HG03378 (cell line): ENCODE measurements at regions not wholly inside any gene's neighbourhood (a gene's known extent, or its start where the extent isn't known, plus 50 kb on each side); places are given as distances from the start of the nearest gene placed in this dataset.
"Not testable (repeated sequence)": the region's sequence is repeated elsewhere in the genome, so short reads cannot be mapped to it uniquely, and the experiment has no call there.

Source experiments
- ATAC-seq: cut with Tn5 transposase; IDR thresholded peaks from one replicate; pipeline ENCODE4 v1.9.1; 2021; ENCODE audit warnings: mild to moderate bottlenecking, moderate library complexity; ENCODE audit not compliant: unreplicated experiment

- ATAC-seq, result no peak
Measured at GRCh38 chr20:50323777-50324775, 133.4 kb downstream of the CEBPB start.

DNA sequence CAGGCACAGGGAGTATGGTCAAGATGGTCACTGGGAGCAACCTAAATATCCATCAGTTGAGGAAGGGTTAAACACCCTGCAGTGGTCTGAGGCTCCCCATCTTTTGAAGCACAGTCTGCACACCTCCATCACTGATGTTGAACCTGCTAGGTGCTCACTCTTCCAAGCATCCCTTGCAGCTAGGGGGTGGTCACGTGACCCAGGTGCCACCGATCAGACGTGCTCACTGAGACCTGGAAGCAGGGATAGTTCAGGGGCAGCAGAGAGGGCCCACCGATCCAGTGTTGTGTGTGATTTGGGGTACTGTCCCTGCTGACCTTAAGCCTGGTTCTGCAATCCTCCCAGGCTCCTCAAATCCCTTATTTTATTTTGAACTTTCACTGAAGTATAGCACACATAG lies 134.6 kb downstream of the CEBPB start:
- no peak for ATAC-seq

GRCh38 chr20:50325651-50326050 lies 135.0 kb downstream of the CEBPB start:
- ATAC-seq, result no peak

GRCh38 chr20:50327666-50328065 lies 137.0 kb downstream of the CEBPB start:
- ATAC-seq, result no peak

DNA sequence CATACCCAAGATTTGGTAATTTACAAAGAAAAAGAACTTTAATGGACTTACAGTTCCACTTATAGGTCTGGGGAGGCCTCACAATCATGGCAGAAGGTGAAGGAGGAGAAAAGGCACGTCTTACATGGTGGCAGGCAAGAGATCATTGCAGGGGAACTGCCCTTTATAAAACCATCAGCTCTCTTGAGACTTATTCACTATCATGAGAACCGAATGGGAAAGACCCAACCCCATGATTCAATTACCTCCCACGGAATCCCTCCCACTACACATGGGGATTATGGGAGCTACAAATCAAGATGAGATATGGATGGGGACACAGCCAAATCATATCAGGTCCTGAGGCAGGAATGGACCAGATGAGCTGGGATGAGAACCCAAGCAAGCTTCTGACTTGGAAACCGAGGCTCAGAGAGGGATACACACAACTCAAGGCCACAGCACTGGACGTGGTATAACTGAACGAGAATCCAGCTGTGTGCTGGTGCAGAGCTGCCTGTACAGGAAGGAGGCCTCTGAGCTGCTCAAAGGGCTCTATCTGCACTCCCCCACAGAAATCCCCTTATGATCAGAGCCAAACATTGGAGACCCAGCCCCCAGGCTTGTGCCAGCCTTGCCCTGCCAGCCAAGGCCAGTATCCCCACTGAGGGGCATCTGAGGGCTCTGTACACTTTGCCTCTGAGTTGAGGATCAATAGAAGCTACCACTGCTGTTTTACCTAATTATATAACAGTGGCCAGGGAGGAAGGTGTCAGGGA lies 137.8 kb downstream of the CEBPB start:
- ATAC-seq, result no peak

- ATAC-seq, result no peak
Measured at GRCh38 chr20:50328996-50329898, 138.6 kb downstream of the CEBPB start.

DNA sequence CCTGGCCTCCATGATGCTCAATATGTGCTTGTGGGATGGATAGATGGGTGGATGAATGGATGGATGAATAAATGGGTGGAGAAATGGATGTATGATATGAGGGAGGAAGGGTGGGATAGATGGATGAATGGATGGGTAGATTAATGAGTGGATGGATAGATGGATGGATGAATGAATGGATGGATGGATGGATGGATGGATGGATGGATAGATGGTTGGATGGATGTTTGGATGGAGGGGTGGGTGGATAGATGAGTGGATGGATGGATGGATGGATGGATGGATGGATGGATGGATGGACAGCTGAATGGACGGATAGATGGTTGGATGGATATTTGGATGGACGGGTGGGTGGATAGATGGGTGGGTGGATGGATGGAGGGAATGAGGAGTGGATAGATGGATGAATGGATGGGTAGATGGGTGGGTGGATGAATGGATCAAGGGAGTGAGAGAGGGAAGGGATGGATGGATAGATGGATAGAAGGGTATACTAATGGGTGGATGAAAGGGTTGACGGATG lies 139.4 kb downstream of the CEBPB start:
- ATAC-seq, result no peak

DNA sequence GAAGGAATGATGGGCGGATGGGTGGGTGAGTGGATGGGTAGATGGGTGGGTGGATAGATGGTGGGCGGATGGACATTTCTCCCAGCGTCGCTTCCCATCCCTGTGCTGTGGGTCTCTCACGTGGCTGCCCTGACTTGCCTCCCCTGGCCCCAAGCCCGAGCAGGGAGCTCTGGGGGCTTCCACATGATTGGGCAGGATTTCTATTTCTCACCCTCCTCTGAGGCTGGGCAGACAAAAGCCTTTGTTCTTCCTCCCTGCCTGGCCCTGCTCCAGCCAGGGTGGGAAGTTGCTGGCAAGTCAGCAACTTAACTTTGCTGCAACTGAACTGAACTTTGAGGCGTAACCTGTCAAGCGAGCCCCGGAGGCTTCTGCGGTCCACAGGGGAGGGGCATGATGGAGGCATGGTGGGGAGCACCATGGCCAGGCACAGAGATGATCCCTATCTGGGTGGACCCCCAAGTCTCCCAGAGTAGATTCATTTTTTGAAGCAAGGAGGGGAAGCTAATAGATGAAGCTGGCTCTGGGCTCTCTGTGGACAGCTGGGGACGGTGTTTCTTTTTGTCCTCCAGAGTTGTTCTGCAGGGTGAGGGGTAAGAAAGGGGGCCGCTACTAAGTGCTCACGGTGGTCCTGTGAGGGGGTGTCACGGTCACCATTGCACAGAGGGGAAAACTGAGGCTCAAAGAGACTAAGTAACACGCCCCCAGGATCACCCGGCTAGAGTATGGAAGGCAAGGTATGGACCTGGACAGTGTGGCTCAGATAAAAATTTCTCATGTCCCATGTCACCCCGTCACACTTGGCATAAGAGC lies 140.1 kb downstream of the CEBPB start:
- ATAC-seq, result no peak

- ATAC-seq, result no peak
Measured at GRCh38 chr20:50331469-50332363, 141.1 kb downstream of the CEBPB start.

- no peak for ATAC-seq
Measured at GRCh38 chr20:50332491-50332980, 141.9 kb downstream of the CEBPB start.

DNA sequence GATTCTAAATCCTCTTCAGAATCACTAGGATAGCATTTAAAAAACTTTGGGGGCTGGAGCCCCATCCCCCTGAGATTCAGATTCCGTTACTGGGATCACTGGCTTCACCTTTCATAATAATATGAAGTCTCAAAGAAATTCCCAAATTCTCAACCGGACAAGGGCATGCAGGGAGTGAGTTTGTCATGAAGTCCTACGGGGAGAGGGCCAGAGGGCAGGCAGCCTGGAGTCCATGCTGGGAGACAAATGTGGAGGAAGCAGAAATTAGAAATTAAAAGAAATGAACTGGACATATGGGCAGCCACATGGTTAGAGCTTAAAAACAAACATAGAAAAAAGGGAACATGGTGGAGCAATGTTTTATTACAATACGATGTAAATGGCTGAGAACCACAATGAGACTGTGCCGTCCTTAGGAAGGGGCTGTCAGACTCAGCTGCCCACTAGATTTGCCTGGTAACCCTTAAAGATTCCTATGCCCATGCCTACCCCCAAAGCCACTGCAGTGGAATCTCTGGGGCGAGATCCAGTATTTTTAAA lies 142.6 kb downstream of the CEBPB start:
- no peak for ATAC-seq

DNA sequence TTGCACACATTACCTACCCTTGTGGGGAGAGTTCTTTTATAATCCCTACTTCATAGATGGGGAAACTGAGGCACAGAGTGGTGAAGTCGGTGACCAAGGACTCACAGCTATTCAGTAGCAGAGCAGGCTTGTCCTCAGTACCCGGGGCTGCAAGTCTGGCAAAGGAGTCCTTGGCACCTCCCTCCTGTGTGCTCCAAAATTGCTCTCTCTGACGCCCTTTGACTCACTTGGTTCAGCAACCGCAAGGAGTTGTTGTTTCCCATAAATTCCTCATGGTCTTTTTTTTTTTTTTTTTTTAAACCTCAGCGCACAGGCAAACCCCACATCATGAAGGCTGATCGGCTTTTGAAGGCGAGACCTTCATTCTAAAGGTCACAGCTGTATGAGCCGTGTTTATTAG lies 143.2 kb downstream of the CEBPB start:
- no peak for ATAC-seq

DNA sequence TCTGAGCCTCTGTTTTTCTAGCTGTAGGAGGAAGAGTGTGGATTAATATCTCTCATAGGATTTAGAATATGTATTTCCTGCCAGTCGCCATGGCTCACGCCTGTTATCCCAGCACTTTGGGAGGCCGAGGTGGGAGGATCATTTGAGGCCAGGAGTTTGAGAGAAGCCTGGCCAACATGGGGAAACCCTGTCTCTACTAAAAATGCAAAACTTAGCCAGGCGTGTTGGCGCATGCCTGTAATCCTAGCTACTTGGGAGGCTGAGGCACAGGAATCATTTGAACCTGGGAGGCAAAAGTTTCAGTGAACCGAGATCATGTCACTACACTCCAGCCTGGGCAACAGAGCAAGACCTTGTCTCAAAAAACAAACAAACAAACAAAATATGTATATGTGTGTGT lies 143.9 kb downstream of the CEBPB start:
- not testable (repeated sequence) for ATAC-seq

DNA sequence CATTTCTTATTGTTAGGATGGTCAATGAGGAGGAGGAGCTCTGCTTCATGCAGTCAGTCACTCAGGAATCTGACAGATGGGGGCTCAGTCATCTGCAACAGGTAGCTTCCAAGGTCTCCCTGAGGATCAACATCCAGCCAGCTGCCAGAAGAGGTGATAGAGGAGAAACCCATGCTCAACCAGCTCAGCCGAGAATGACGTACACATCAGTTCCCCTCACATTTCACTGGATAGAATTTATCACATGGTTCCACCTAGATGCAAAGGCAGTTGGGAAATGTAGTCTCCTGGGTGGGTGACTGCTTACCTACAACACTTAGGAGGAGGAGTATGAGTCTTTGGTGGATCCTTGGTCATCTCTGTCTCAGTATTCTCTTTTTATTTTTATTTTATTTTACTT lies 144.5 kb downstream of the CEBPB start:
- no peak for ATAC-seq

DNA sequence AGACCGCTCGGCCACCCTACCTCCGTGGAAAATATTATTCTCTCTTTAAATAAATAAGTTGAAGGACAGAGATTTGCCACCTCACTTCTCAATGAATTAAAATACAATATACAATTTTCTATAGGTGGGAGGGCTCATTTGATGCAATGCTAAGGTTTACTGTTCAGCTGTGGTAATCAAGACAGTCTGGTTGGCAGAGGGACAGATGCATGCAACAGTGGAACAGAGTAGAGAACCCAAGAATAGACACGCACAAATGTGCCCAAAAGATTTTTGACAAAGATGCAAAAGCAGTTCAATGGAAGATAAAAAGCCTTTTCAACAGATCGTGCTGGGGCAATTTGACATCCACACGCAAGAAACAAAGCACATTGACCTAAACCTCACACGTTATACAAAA lies 145.2 kb downstream of the CEBPB start:
- no peak for ATAC-seq

DNA sequence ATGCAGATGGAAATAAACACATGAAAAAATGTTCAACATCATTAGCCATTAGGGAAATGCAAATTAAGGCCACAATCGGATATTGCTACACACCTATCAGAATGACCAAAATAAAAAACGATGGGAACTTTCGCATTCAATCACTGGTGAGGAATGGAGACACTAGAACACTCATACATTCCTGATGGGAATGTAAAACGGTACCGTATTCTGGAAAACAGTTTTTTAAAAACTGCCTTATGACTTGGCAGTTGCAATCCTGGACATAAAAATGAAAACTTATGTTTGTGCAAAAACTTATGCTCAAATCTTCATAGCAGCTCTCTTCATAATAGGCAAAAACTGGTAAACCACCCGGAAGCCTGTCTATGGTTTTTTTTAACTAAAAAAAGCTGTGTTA lies 146.0 kb downstream of the CEBPB start:
- ATAC-seq, result no peak

GRCh38 chr20:50337521-50338466 lies 147.2 kb downstream of the CEBPB start:
- no peak for ATAC-seq
